ENCODE measurements at regions not wholly inside any gene's neighbourhood (a gene's known extent, or its start where the extent isn't known, plus 50 kb on each side); places are given as distances from the start of the nearest gene placed in this dataset.

DNA sequence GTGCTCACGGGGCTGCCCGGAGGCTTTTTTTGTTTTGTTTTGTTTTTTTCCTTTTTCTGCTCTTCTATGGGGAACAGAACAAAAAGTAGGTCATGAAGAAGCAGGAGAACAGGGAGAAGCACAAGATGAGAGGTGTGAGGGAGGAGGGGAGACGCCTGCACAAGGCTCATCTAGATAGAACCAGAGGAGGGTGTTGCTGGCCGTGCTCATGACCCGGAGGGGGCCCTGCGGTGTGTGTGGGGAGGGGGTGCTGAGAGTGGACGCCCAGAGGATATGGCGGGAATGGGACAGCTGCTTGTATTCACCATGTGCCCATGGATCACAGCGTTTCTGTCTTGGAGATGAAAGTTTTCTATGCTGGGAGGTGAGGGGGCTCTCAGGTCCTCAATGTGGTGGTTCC lies 183.7 kb downstream of the FOXL1 start:
- DNase-seq (ENCODE audit: low spot score in 2 of 2) = no peak
- in situ Hi-C loops (cut with MboI; ENCODE audit: low sequenced_read_pairs) = no loop called here
- no peaks in the 10 kb centered on the region for H3K4me1 ChIP-seq
- no peaks in the 10 kb centered on the region for H3K36me3 ChIP-seq (replicated peaks)
- no peaks in the 10 kb centered on the region for H3K9me3 ChIP-seq
- no peak overlapping the region for H3K4me3 ChIP-seq
- H3K27me3 ChIP-seq (ENCODE audit: low read depth) = peaks cover 9% of the 10 kb centered on the region

DNA sequence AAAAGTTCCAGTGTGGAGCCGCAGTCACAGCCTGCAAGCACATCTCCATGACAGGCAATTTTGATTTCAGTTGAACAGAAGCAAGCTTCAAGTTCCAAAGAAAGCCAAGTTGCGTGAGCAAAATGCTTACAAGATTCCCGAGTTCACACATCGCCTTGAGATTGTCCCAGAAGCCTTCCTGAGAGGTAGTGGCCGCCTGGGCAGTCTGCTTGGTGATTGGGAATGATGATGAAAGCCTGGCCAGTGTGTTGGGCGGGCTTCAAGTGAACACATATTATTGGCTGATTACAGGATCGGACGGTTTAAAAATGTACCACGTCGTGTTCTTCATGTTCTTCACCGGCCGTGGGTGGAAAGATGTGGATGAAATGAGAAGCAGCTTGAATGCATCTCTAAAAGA lies 185.5 kb downstream of the FOXL1 start:
- Histone ChIP-seq H3K36me3 (replicated peaks) (no peaks in the 10 kb centered on the region), H3K9me3 (no peaks in the 10 kb centered on the region), H3K4me3 (no peak overlapping the region), H3K4me1 (no peaks in the 10 kb centered on the region), H3K27me3 (ENCODE audit: low read depth) (peaks cover 7% of the 10 kb centered on the region)
- DNase-seq (ENCODE audit: low spot score in 2 of 2) = no peak
- in situ Hi-C loops (cut with MboI; ENCODE audit: low sequenced_read_pairs) = no loop called here

DNA sequence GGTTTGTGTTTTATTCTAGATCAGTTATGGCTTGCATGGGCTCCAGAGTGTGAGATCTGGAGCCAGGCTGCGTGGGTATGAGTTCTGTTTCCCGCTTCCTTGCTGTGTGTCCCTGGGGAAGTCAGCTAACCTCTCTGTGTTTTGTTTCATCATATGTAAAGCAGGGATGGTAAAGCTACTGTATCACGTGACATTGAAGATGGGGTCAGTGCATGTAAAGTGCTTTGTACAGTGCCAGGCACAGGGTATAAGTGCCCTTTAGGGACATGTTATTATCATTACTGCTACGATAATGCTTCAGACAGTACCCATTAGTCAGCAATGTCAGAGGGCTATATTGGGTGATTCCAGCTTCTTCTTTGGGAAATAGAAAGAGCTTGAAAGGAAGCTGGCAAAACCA lies 186.2 kb downstream of the FOXL1 start:
- H3K27me3 ChIP-seq (ENCODE audit: low read depth) = peaks cover 4% of the 10 kb centered on the region
- H3K9me3 ChIP-seq = no peaks in the 10 kb centered on the region
- in situ Hi-C loops (cut with MboI; ENCODE audit: low sequenced_read_pairs) = no loop called here
- no peaks in the 10 kb centered on the region for H3K36me3 ChIP-seq (replicated peaks)
- H3K4me3 ChIP-seq = no peak overlapping the region
- no peak for DNase-seq (ENCODE audit: low spot score in 2 of 2)
- H3K4me1 ChIP-seq = no peaks in the 10 kb centered on the region

- H3K4me3 ChIP-seq = no peak overlapping the region
Measured at GRCh38 chr16:86765389-86766026, 187.2 kb downstream of the FOXL1 start.

DNA sequence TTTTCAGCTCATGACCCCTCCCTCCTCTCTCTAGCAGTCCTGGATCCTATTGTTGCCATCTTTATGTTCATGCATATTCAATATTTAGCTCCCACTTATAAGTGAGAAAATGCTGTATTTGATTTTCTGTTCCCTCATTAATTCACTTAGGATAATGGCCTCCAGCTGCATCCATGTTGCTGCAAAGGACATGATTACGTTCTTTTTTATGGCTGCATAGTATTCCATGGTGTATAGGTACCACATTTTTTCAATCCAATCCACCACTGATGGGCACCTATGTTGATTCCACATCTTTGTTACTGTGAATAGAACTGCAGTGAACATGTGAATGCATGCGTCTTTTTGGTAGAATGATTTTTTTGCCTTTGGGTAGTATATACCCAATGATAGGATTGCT lies 188.4 kb downstream of the FOXL1 start:
- in situ Hi-C loops (cut with MboI; ENCODE audit: low sequenced_read_pairs) = no loop called here

More at GRCh38 chr16:86765389-86766026, 187.2 kb downstream of the FOXL1 start:
- Histone ChIP-seq H3K4me1 (no peaks in the 10 kb centered on the region), H3K27me3 (ENCODE audit: low read depth) (peaks cover 4% of the 10 kb centered on the region), H3K36me3 (replicated peaks) (no peaks in the 10 kb centered on the region), H3K9me3 (no peaks in the 10 kb centered on the region)
- no peak for DNase-seq (ENCODE audit: low spot score in 2 of 2)
- in situ Hi-C loops (cut with MboI; ENCODE audit: low sequenced_read_pairs) = no loop called here

GRCh38 chr16:86768228-86768791 lies 190.0 kb downstream of the FOXL1 start:
- H3K9me3 ChIP-seq = no peaks in the 10 kb centered on the region
- H3K4me3 ChIP-seq = no peak overlapping the region
- DNase-seq (ENCODE audit: low spot score in 2 of 2) = no peak
- in situ Hi-C loops (cut with MboI; ENCODE audit: low sequenced_read_pairs) = no loop called here
- H3K4me1 ChIP-seq = no peaks in the 10 kb centered on the region
- H3K27me3 ChIP-seq (ENCODE audit: low read depth) = peaks cover 3% of the 10 kb centered on the region
- H3K36me3 ChIP-seq (replicated peaks) = no peaks in the 10 kb centered on the region

More for the DNA sequence above, 188.4 kb downstream of the FOXL1 start:
- Histone ChIP-seq H3K27me3 (ENCODE audit: low read depth) (peaks cover 4% of the 10 kb centered on the region), H3K4me3 (no peak overlapping the region), H3K4me1 (no peaks in the 10 kb centered on the region), H3K9me3 (no peaks in the 10 kb centered on the region), H3K36me3 (replicated peaks) (no peaks in the 10 kb centered on the region)
- no peak for DNase-seq (ENCODE audit: low spot score in 2 of 2)

DNA sequence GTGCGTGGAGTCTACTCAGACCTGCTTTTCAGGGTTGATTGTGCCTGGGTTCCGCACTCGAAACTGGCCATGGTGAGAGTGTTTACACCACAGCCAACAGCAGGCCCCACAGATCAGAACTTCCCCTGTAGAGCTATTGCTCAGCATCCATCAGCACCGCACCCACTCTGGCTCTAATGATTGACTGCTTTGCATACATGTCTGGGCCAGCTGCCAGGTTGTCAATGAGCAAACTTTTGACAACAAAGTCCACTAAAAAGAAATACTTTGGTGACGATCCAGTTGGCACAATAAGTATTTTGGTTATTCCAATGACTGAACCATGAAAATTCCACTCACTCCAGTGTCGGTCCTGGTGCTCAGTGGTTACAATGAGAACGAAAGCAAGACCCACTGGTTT lies 190.7 kb downstream of the FOXL1 start:
- Histone ChIP-seq H3K4me3 (no peak overlapping the region), H3K4me1 (no peaks in the 10 kb centered on the region), H3K9me3 (no peaks in the 10 kb centered on the region), H3K27me3 (ENCODE audit: low read depth) (no peaks in the 10 kb centered on the region; the same call in 1 of the 2 replicates), H3K36me3 (replicated peaks) (no peaks in the 10 kb centered on the region)
- DNase-seq (ENCODE audit: low spot score in 2 of 2) = no peak
- in situ Hi-C loops (cut with MboI; ENCODE audit: low sequenced_read_pairs) = no loop called here

- H3K9me3 ChIP-seq = no peaks in the 10 kb centered on the region
- H3K4me1 ChIP-seq = no peaks in the 10 kb centered on the region
- peaks cover 4% of the 10 kb centered on the region; the same call in 1 of the 2 replicates for H3K27me3 ChIP-seq (ENCODE audit: low read depth)
- no peak overlapping the region for H3K4me3 ChIP-seq
- DNase-seq (ENCODE audit: low spot score in 2 of 2) = no peak
- H3K36me3 ChIP-seq (replicated peaks) = no peaks in the 10 kb centered on the region
- in situ Hi-C loops (cut with MboI; ENCODE audit: low sequenced_read_pairs) = no loop called here
Measured at GRCh38 chr16:86771506-86772460, 193.4 kb downstream of the FOXL1 start.

DNA sequence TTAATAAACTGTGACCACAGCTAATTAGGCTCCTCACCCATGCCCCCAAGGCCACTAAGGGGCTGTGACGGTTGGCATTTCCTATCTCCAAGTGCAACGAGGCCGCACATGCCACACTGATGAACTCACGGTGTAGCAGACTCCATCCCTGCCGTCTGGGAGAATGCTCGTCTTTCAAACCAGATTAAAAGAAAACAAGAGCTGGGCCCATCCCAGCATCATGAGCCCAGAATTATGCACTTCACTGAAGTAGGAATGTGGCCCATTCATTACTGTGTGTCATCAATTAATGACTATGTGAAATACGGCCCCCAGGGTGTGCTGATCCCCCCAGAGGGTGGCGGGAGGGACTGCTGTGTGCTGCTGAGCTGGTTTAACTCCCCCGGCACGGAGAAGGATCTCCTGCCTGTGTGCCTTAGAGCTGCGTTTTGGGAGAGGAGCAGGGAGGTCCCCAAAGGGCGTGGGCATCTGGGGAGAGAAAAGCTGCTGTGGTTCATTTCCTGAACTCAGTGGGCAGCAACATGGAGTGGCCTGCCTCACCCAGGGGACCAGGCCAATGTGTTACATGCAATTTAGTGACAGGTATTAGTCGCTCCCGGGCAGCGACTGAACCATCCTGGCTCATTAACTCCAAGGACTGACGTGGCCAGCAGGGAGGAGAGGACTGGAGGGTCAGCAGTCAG lies 194.5 kb downstream of the FOXL1 start:
- Histone ChIP-seq H3K4me1 (no peaks in the 10 kb centered on the region), H3K4me3 (no peak overlapping the region)

DNA sequence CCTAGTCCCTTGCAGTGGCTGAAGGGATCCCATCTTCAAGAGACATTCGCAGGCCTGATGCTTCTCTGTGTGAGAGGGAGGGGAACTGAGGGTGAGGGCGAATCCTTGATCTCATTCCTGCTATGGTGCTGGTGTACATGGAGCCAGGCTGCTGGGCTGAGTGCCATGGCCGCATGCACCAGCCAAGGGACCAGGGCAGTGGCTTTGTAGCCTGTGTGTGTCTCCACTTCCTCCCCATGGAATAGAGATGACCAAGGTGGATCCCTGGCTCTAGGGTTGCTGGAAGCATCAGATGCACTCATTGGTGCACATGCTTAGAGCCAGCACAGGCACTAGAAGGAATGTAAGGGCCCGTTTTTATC lies 195.0 kb downstream of the FOXL1 start:
- no peaks in the 10 kb centered on the region for H3K36me3 ChIP-seq (replicated peaks)
- no peaks in the 10 kb centered on the region for H3K4me1 ChIP-seq
- peaks cover 11% of the 10 kb centered on the region; the same call in 1 of the 2 replicates for H3K27me3 ChIP-seq (ENCODE audit: low read depth)
- no peaks in the 10 kb centered on the region for H3K9me3 ChIP-seq
- no peak for DNase-seq (ENCODE audit: low spot score in 2 of 2)
- in situ Hi-C loops (cut with MboI; ENCODE audit: low sequenced_read_pairs) = no loop called here
- no peak overlapping the region for H3K4me3 ChIP-seq

More for the DNA sequence above, 194.5 kb downstream of the FOXL1 start:
- in situ Hi-C loops (cut with MboI; ENCODE audit: low sequenced_read_pairs) = no loop called here
- Histone ChIP-seq H3K27me3 (ENCODE audit: low read depth) (peaks cover 9% of the 10 kb centered on the region; the same call in 1 of the 2 replicates), H3K36me3 (replicated peaks) (no peaks in the 10 kb centered on the region), H3K9me3 (no peaks in the 10 kb centered on the region)
- no peak for DNase-seq (ENCODE audit: low spot score in 2 of 2)

DNA sequence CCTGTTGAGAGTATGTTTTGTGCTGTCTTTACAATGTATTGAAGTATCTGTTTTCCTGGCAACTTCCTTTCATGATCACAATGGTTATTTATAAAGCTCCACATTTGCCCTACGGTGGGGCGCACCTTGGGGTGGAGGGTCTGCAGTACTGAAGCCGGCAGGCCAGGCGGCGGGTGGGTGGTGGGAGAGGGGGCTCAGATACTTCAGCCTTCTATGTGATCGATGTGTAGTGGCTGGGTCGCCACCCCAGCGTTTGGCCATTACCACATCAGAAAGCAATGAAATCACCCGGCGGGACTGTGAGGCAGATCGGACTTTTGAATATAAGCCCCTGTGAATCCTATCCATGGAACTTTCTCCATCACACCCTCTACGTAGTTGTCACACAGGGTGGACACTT lies 196.6 kb downstream of the FOXL1 start:
- no peaks in the 10 kb centered on the region for H3K4me1 ChIP-seq
- peaks cover 11% of the 10 kb centered on the region; the same call in 1 of the 2 replicates for H3K27me3 ChIP-seq (ENCODE audit: low read depth)
- no peak overlapping the region for H3K4me3 ChIP-seq
- DNase-seq (ENCODE audit: low spot score in 2 of 2) = no peak
- in situ Hi-C loops (cut with MboI; ENCODE audit: low sequenced_read_pairs) = no loop called here
- H3K9me3 ChIP-seq = no peaks in the 10 kb centered on the region
- H3K36me3 ChIP-seq (replicated peaks) = no peaks in the 10 kb centered on the region

DNA sequence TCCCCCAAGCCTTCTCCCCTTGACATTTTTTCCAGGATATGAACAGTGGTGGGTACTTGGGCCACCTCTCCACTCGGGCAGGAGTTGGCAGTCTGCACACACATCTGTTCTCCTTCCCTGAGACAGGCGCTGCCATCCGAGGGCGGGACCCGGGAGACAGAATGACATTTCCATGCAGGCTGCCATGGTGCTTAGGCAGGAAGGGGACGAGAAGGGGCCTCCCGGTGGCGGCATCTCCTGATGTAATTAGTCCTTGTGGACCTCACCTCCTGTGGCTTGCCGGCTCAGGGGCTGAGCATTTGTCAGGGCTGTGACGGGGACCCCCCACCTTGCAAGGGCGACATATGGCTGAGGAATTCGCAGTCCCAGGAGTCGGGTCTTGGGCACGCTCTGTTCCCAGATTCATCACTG lies 197.2 kb downstream of the FOXL1 start:
- Histone ChIP-seq H3K4me3 (no peak overlapping the region), H3K4me1 (no peaks in the 10 kb centered on the region), H3K36me3 (replicated peaks) (no peaks in the 10 kb centered on the region), H3K27me3 (ENCODE audit: low read depth) (peaks cover 11% of the 10 kb centered on the region; the same call in 1 of the 2 replicates), H3K9me3 (no peaks in the 10 kb centered on the region)
- in situ Hi-C loops (cut with MboI; ENCODE audit: low sequenced_read_pairs) = no loop called here
- DNase-seq (ENCODE audit: low spot score in 2 of 2) = no peak

GRCh38 chr16:86777381-86777946 lies 199.1 kb downstream of the FOXL1 start:
- in situ Hi-C loops (cut with MboI; ENCODE audit: low sequenced_read_pairs) = no loop called here
- no peaks in the 10 kb centered on the region for H3K9me3 ChIP-seq
- no peak overlapping the region for H3K4me3 ChIP-seq
- peaks cover 11% of the 10 kb centered on the region; the same call in 1 of the 2 replicates for H3K27me3 ChIP-seq (ENCODE audit: low read depth)
- H3K4me1 ChIP-seq = no peaks in the 10 kb centered on the region
- no peaks in the 10 kb centered on the region for H3K36me3 ChIP-seq (replicated peaks)
- DNase-seq (ENCODE audit: low spot score in 2 of 2) = no peak
